Endothelial cell (in vitro differentiated cells): ENCODE measurements at regions not wholly inside any gene's neighbourhood (a gene's known extent, or its start where the extent isn't known, plus 50 kb on each side); places are given as distances from the start of the nearest gene placed in this dataset.

ENCODE experiments used
- DNase-seq: peaks from one replicate; pipeline ENCODE4 v3.0.0; 2021; ENCODE audit warnings: low spot score
- H3K27ac Mint-ChIP-seq: one replicate; pipeline ENCODE4 v1.8.0; 2021; ENCODE audit warnings: mixed read lengths, inconsistent platforms; ENCODE audit not compliant: unreplicated experiment
- H3K27me3 Mint-ChIP-seq: one replicate; pipeline ENCODE4 v1.8.0; 2021; ENCODE audit warnings: mild to moderate bottlenecking, moderate library complexity, mixed read lengths, inconsistent platforms; ENCODE audit not compliant: unreplicated experiment
- H3K36me3 Mint-ChIP-seq: one replicate; pipeline ENCODE4 v1.8.0; 2021; ENCODE audit warnings: mild to moderate bottlenecking, low read depth, mixed read lengths, inconsistent platforms; ENCODE audit not compliant: unreplicated experiment
- H3K4me1 Mint-ChIP-seq: one replicate; pipeline ENCODE4 v1.8.0; 2021; ENCODE audit warnings: mild to moderate bottlenecking, mixed read lengths, inconsistent platforms; ENCODE audit not compliant: unreplicated experiment
- H3K4me3 Mint-ChIP-seq: one replicate; pipeline ENCODE4 v1.8.0; 2021; ENCODE audit warnings: mild to moderate bottlenecking, mixed read lengths, inconsistent platforms; ENCODE audit not compliant: unreplicated experiment
- H3K9me3 Mint-ChIP-seq: one replicate; pipeline ENCODE4 v1.8.0; 2021; ENCODE audit warnings: mixed read lengths, inconsistent platforms; ENCODE audit not compliant: unreplicated experiment
- CTCF ChIP-seq: fragments of 200-600 bp; sonication (generic); IDR thresholded peaks from one replicate; pipeline ENCODE4 v1.5.0; 2021; ENCODE audit warnings: antibody characterized with exemption; ENCODE audit not compliant: unreplicated experiment

GRCh38 chr7:131955679-131956078, 399.3 kb upstream of the PODXL start:
- Mint-ChIP-seq H3K4me1 (no peaks in the 10 kb centered on the region), H3K36me3 (no peaks in the 10 kb centered on the region), H3K27me3 (no peaks in the 10 kb centered on the region), H3K9me3 (no peaks in the 10 kb centered on the region), H3K27ac (no peak overlapping the region), H3K4me3 (no peak overlapping the region)
- DNase-seq = no peak
- no peak for TF ChIP-seq CTCF

- Mint-ChIP-seq H3K4me3 (no peak overlapping the region), H3K9me3 (no peaks in the 10 kb centered on the region), H3K27me3 (peaks cover 1% of the 10 kb centered on the region), H3K4me1 (no peaks in the 10 kb centered on the region), H3K27ac (no peak overlapping the region), H3K36me3 (no peaks in the 10 kb centered on the region)
- no peak for TF ChIP-seq CTCF
- DNase-seq = no peak
Measured at GRCh38 chr7:131953184-131953583, 396.8 kb upstream of the PODXL start.

GRCh38 chr7:131952365-131952764, 395.9 kb upstream of the PODXL start:
- H3K9me3 Mint-ChIP-seq = no peaks in the 10 kb centered on the region
- H3K36me3 Mint-ChIP-seq = no peaks in the 10 kb centered on the region
- TF ChIP-seq CTCF = no peak
- DNase-seq = no peak
- no peaks in the 10 kb centered on the region for H3K4me1 Mint-ChIP-seq
- H3K27ac Mint-ChIP-seq = no peak overlapping the region
- no peak overlapping the region for H3K4me3 Mint-ChIP-seq
- peaks cover 1% of the 10 kb centered on the region for H3K27me3 Mint-ChIP-seq

GRCh38 chr7:131950758-131951157, 394.3 kb upstream of the PODXL start:
- no peak overlapping the region for H3K27ac Mint-ChIP-seq
- no peak for DNase-seq
- no peak for TF ChIP-seq CTCF
- peaks cover 3% of the 10 kb centered on the region for H3K27me3 Mint-ChIP-seq
- no peaks in the 10 kb centered on the region for H3K9me3 Mint-ChIP-seq
- no peaks in the 10 kb centered on the region for H3K36me3 Mint-ChIP-seq
- no peak overlapping the region for H3K4me3 Mint-ChIP-seq
- H3K4me1 Mint-ChIP-seq = no peaks in the 10 kb centered on the region

GRCh38 chr7:131949659-131950058, 393.2 kb upstream of the PODXL start:
- DNase-seq = no peak
- peaks cover 3% of the 10 kb centered on the region for H3K27me3 Mint-ChIP-seq
- no peaks in the 10 kb centered on the region for H3K4me1 Mint-ChIP-seq
- H3K4me3 Mint-ChIP-seq = no peak overlapping the region
- no peaks in the 10 kb centered on the region for H3K9me3 Mint-ChIP-seq
- no peaks in the 10 kb centered on the region for H3K36me3 Mint-ChIP-seq
- no peak overlapping the region for H3K27ac Mint-ChIP-seq
- no peak for TF ChIP-seq CTCF
